Stomach smooth muscle (tissue), 2 donors: ENCODE measurements at regions not wholly inside any gene's neighbourhood (a gene's known extent, or its start where the extent isn't known, plus 50 kb on each side); places are given as distances from the start of the nearest gene placed in this dataset.

Experiments used
- H3K27ac ChIP-seq: one replicate; pipeline ENCODE4 v1.7.0; 2013; ENCODE audit warnings: mild to moderate bottlenecking, low read length, inconsistent platforms
- H3K27me3 ChIP-seq, 2 donors: one replicate each; pipeline ENCODE4 v1.7.0; 2013; ENCODE audit warnings: low read length in 2 of 2; ENCODE audit not compliant: insufficient read depth in 2 of 2, control insufficient read depth in 1 of 2
- H3K36me3 ChIP-seq, 2 donors: one replicate each; pipeline ENCODE4 v1.7.0; 2013; ENCODE audit warnings: low read length in 2 of 2; ENCODE audit not compliant: control insufficient read depth in 2 of 2, insufficient read depth in 2 of 2
- H3K4me1 ChIP-seq: one replicate; pipeline ENCODE4 v1.7.0; 2013; ENCODE audit warnings: low read length; ENCODE audit not compliant: control insufficient read depth, insufficient read depth
- H3K4me3 ChIP-seq, 2 donors: one replicate each; pipeline ENCODE4 v1.7.0; 2013; ENCODE audit warnings: low read length in 2 of 2
- H3K9ac ChIP-seq, 2 donors: one replicate each; pipeline ENCODE4 v1.7.0; 2013; ENCODE audit warnings: low read length in 2 of 2, mild to moderate bottlenecking in 1 of 2
- H3K9me3 ChIP-seq, 2 donors: one replicate each; pipeline ENCODE4 v1.7.0; 2013; ENCODE audit warnings: low read length in 2 of 2; ENCODE audit not compliant: control insufficient read depth in 2 of 2
- donor health status: healthy.
- donor health status: Pancreatic carcinoma.

DNA sequence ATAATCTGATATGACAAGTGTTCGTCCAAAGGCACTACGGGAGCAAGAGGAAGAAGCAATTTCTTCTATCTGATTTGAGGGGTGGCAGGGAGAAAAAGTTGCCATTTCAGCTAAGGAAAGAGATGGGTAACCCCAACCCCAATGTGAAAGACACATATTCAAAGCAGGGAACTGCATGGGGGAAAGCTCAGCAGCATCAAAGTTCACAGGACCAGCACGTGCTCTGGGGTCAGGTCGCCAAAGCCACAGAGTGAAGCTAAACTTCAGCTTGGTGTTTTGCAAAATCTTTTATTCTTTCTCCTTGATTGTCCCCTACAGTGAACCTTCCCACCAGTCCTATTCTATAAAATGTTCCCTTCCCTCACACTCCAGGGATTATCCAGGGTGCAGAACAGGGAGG is 112.8 kb upstream of the PPP2R2D start:
- Histone ChIP-seq H3K4me3 (no peak overlapping the region), H3K27ac (no peak overlapping the region), H3K4me1 (no peaks in the 10 kb centered on the region), H3K9ac (no peak overlapping the region), H3K9me3 (no peaks in the 10 kb centered on the region), H3K36me3 (no peaks in the 10 kb centered on the region), H3K27me3 (peaks cover 0 to 3% of the 10 kb centered on the region in 2 donors)

GRCh38 chr10:131788386-131788785 is 112.4 kb upstream of the PPP2R2D start:
- H3K9ac ChIP-seq, result no peak overlapping the region
- H3K4me1 ChIP-seq, result no peaks in the 10 kb centered on the region
- no peak overlapping the region for H3K27ac ChIP-seq
- H3K36me3 ChIP-seq, result no peaks in the 10 kb centered on the region
- H3K4me3 ChIP-seq, result no peak overlapping the region
- no peaks in the 10 kb centered on the region for H3K9me3 ChIP-seq
- peaks cover 0 to 3% of the 10 kb centered on the region in 2 donors for H3K27me3 ChIP-seq

GRCh38 chr10:131789516-131789915 is 111.3 kb upstream of the PPP2R2D start:
- no peak overlapping the region for H3K9ac ChIP-seq
- H3K36me3 ChIP-seq, result no peaks in the 10 kb centered on the region
- H3K27ac ChIP-seq, result no peak overlapping the region
- no peak overlapping the region for H3K4me3 ChIP-seq
- H3K9me3 ChIP-seq, result no peaks in the 10 kb centered on the region
- H3K4me1 ChIP-seq, result no peaks in the 10 kb centered on the region
- H3K27me3 ChIP-seq, result peaks cover 0 to 3% of the 10 kb centered on the region in 2 donors

GRCh38 chr10:131790021-131790420 is 110.8 kb upstream of the PPP2R2D start:
- peaks cover 0 to 3% of the 10 kb centered on the region in 2 donors for H3K27me3 ChIP-seq

GRCh38 chr10:131792011-131792651 is 108.7 kb upstream of the PPP2R2D start:
- peaks cover 0 to 3% of the 10 kb centered on the region in 2 donors for H3K27me3 ChIP-seq
- H3K27ac ChIP-seq, result no peak overlapping the region
- peaks cover under 1 to 6% of the 10 kb centered on the region in 2 donors for H3K9me3 ChIP-seq
- H3K36me3 ChIP-seq, result no peaks in the 10 kb centered on the region
- no peak overlapping the region for H3K9ac ChIP-seq
- no peak overlapping the region for H3K4me3 ChIP-seq
- no peaks in the 10 kb centered on the region for H3K4me1 ChIP-seq

More at GRCh38 chr10:131790021-131790420, 110.8 kb upstream of the PPP2R2D start:
- Histone ChIP-seq H3K27ac (no peak overlapping the region), H3K36me3 (no peaks in the 10 kb centered on the region), H3K9me3 (no peaks in the 10 kb centered on the region), H3K4me1 (no peaks in the 10 kb centered on the region), H3K9ac (no peak overlapping the region), H3K4me3 (no peak overlapping the region)

DNA sequence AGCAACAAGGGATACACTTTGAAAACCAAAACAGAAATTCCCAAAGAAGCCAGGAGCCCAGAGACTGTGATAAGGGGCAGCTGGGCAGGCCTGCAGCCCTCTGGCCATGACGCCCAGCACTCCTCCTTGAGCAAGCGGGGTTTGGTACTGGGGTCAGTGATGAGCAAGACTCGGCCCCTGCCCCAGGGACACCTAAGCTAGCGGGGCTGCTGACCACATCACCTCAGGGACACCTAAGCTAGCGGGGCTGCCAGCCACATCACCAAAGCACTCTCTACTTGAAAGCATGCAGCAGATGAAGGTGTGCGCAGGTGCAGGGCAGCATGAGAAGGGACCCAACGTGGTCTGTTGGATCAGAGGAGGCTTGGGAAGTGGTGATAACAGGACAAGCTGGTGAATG is 108.0 kb upstream of the PPP2R2D start:
- peaks cover 0 to 3% of the 10 kb centered on the region in 2 donors for H3K27me3 ChIP-seq
- H3K9ac ChIP-seq, result no peak overlapping the region
- H3K4me3 ChIP-seq, result no peak overlapping the region
- H3K4me1 ChIP-seq, result no peaks in the 10 kb centered on the region
- no peaks in the 10 kb centered on the region for H3K36me3 ChIP-seq
- no peak overlapping the region for H3K27ac ChIP-seq
- peaks cover 5 to 6% of the 10 kb centered on the region in 2 donors for H3K9me3 ChIP-seq

DNA sequence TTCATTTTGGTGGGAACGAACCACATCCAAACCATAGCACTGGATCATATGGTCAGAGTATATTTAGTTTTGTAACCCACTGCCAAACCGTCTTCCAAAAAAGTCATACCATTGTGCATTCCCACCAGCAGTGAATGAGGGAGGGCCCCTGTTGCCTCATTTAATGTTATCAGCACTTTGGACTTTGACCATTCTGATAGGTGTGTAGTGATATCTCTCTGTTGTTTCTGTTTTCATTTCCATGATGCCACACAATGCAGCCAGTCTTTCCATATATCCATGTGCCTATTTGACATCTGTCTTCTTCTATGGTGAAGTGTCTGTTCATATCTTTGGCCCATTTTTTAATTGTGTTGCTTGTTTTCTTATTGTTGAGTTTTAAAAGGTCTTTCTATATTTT is 105.0 kb upstream of the PPP2R2D start:
- Histone ChIP-seq H3K9me3 (peaks cover 5 to 11% of the 10 kb centered on the region in 2 donors), H3K4me1 (no peaks in the 10 kb centered on the region), H3K4me3 (no peak overlapping the region), H3K27ac (no peak overlapping the region), H3K36me3 (no peaks in the 10 kb centered on the region), H3K9ac (no peak overlapping the region), H3K27me3 (no peaks in the 10 kb centered on the region)

GRCh38 chr10:131797626-131798025 is 103.2 kb upstream of the PPP2R2D start:
- H3K9me3 ChIP-seq, result peaks cover 5 to 11% of the 10 kb centered on the region in 2 donors
- no peaks in the 10 kb centered on the region for H3K27me3 ChIP-seq
- H3K36me3 ChIP-seq, result no peaks in the 10 kb centered on the region
- no peak overlapping the region for H3K9ac ChIP-seq
- H3K27ac ChIP-seq, result no peak overlapping the region
- H3K4me3 ChIP-seq, result no peak overlapping the region
- no peaks in the 10 kb centered on the region for H3K4me1 ChIP-seq

GRCh38 chr10:131799429-131799828 is 101.4 kb upstream of the PPP2R2D start:
- H3K4me3 ChIP-seq, result no peak overlapping the region
- H3K4me1 ChIP-seq, result no peaks in the 10 kb centered on the region
- H3K36me3 ChIP-seq, result no peaks in the 10 kb centered on the region
- no peaks in the 10 kb centered on the region for H3K27me3 ChIP-seq
- H3K9ac ChIP-seq, result no peak overlapping the region
- H3K9me3 ChIP-seq, result peaks cover 5 to 11% of the 10 kb centered on the region in 2 donors
- no peak overlapping the region for H3K27ac ChIP-seq

- no peaks in the 10 kb centered on the region for H3K36me3 ChIP-seq
These were observed 98.5 kb upstream of the PPP2R2D start for GRCh38 chr10:131802156-131802915.

DNA sequence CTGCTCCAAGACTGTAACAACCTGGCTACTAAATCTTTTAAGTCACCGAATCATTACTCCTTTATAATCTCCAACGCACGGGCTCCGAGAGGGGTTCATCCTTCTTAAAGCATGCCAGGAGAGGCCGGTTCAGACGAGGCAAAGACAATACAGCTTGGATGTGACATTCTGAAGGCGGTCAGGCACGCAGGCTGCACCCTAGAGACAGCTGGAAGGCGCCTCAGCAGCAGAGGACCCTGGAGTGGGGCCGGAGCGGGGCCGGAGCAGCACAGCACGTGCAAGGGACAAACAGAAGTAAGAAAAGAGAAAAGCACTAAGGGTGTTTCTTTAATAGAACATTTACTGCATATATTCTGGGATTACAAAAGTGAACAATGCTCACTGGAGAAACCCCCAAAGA is 97.8 kb upstream of the PPP2R2D start:
- no peak overlapping the region for H3K27ac ChIP-seq
- H3K27me3 ChIP-seq, result no peaks in the 10 kb centered on the region
- no peaks in the 10 kb centered on the region for H3K4me1 ChIP-seq
- H3K9me3 ChIP-seq, result peaks cover 0 to 5% of the 10 kb centered on the region in 2 donors
- H3K36me3 ChIP-seq, result no peaks in the 10 kb centered on the region
- H3K9ac ChIP-seq, result no peak overlapping the region
- no peak overlapping the region for H3K4me3 ChIP-seq

More at GRCh38 chr10:131802156-131802915, 98.5 kb upstream of the PPP2R2D start:
- H3K27me3 ChIP-seq, result no peaks in the 10 kb centered on the region
- H3K9ac ChIP-seq, result no peak overlapping the region
- H3K4me3 ChIP-seq, result no peak overlapping the region
- H3K4me1 ChIP-seq, result no peaks in the 10 kb centered on the region
- no peak overlapping the region for H3K27ac ChIP-seq
- peaks cover 2 to 5% of the 10 kb centered on the region in 2 donors for H3K9me3 ChIP-seq
